ENCODE measurements at regions not wholly inside any gene's neighbourhood (a gene's known extent, or its start where the extent isn't known, plus 50 kb on each side); places are given as distances from the start of the nearest gene placed in this dataset.
"Not testable (repeated sequence)": the region's sequence is repeated elsewhere in the genome, so short reads cannot be mapped to it uniquely, and the experiment has no call there.

- no peak for DNase-seq
Observed at GRCh38 chr3:78267235-78267634, 1227.3 kb downstream of the ROBO2 start.

- DNase-seq = no peak
Observed at GRCh38 chr3:78268087-78268486, 1228.2 kb downstream of the ROBO2 start.

GRCh38 chr3:78268716-78269668 is 1229.1 kb downstream of the ROBO2 start:
- DNase-seq = no peak

GRCh38 chr3:78273326-78273725 is 1233.4 kb downstream of the ROBO2 start:
- no peak for DNase-seq

- DNase-seq = no peak
Observed at GRCh38 chr3:78274475-78275065, 1234.7 kb downstream of the ROBO2 start.

- DNase-seq = no peak
Observed at GRCh38 chr3:78275420-78275852, 1235.5 kb downstream of the ROBO2 start.

- DNase-seq = no peak
Observed at GRCh38 chr3:78277220-78277619, 1237.3 kb downstream of the ROBO2 start.

GRCh38 chr3:78277801-78278200 is 1237.9 kb downstream of the ROBO2 start:
- DNase-seq = no peak

GRCh38 chr3:78279091-78279490 is 1239.2 kb downstream of the ROBO2 start:
- DNase-seq = no peak

- DNase-seq = no peak
Observed at GRCh38 chr3:78281381-78281780, 1241.5 kb downstream of the ROBO2 start.

GRCh38 chr3:78283994-78284393 is 1244.1 kb downstream of the ROBO2 start:
- DNase-seq = no peak

- no peak for DNase-seq
Observed at GRCh38 chr3:78285032-78285728, 1245.3 kb downstream of the ROBO2 start.

- no peak for DNase-seq
Observed at GRCh38 chr3:78287085-78287484, 1247.2 kb downstream of the ROBO2 start.

GRCh38 chr3:78293284-78293683 is 1253.4 kb downstream of the ROBO2 start:
- no peak for DNase-seq

GRCh38 chr3:78304115-78304514 is 1264.2 kb downstream of the ROBO2 start:
- DNase-seq = no peak

- no peak for DNase-seq
Observed at GRCh38 chr3:78312851-78313250, 1273.0 kb downstream of the ROBO2 start.

- DNase-seq = no peak
Observed at GRCh38 chr3:78313332-78313731, 1273.4 kb downstream of the ROBO2 start.

GRCh38 chr3:78314327-78314726 is 1274.4 kb downstream of the ROBO2 start:
- DNase-seq = no peak

GRCh38 chr3:78317774-78318173 is 1277.9 kb downstream of the ROBO2 start:
- DNase-seq = no peak

- no peak for DNase-seq
Observed at GRCh38 chr3:78322780-78323179, 1282.9 kb downstream of the ROBO2 start.

GRCh38 chr3:78337801-78338211 is 1297.9 kb downstream of the ROBO2 start:
- no peak for DNase-seq

- no peak for DNase-seq
Observed at GRCh38 chr3:78338405-78338804, 1298.5 kb downstream of the ROBO2 start.

- DNase-seq = no peak
Observed at GRCh38 chr3:78343221-78343620, 1303.3 kb downstream of the ROBO2 start.

GRCh38 chr3:78344267-78344666 is 1304.4 kb downstream of the ROBO2 start:
- DNase-seq = not testable (repeated sequence)

Data from NCI-H2029 treated with DMSO at 0.1 percent for 48 hours (cell line).